DMS79 (cell line): ENCODE measurements at regions not wholly inside any gene's neighbourhood (a gene's known extent, or its start where the extent isn't known, plus 50 kb on each side); places are given as distances from the start of the nearest gene placed in this dataset.
"Not testable (repeated sequence)": the region's sequence is repeated elsewhere in the genome, so short reads cannot be mapped to it uniquely, and the experiment has no call there.

Experiments
- DNase-seq: peaks from one replicate; lab custom pipeline; 2025; lab: John Stamatoyannopoulos, UW

DNA sequence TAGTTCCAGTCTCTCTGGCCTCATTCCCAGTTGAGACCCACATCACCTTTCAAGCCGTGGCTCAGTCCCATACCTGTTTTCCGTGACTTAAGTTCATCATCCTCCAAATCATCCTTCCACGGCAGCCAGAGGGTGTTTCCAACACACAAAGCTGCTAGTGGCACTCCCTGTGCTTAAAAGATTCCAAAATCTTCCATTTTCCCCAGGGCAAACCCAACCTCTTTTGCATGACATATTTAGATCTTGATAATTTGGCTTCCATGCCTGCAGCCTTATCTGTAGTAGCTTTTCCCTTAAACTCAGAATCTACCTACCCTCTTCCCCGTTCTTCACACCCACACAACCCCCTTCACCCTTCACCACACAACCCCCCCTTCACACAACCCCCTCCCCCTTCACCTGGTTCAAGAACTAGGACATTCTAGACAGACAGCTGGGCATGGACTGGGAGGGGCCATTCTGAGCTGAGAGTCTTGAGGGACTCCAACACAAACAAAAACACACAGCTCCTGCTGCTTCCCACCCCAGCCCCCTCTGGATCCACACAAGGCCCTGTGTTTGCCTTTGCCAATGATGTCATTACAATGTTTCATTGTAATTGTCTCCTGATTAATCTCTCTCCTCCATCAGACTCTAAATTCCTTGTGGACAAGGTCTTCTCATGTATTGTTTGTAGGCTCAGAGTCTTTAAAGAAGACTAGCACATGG lies 268.2 kb downstream of the SH3GL2 start:
- no peak for DNase-seq

DNA sequence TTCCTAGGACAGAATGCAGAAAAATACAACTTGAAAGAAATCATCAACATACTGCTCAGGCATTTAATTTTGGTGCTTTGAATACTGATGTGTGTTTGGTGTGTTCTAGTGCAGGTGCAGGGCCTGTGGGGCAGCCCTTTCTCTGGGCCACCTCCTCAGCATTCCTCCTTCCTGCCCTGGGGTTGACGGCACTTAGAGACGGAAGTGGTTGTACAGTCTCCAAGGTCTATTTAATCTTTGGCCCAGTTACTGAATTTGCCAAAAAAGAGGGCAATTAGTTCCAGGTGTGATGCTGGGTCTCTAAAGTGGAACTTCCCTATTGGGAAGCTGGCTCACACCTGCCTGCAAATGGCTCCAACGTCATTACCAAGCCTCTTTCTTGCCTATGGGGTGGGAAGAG lies 269.0 kb downstream of the SH3GL2 start:
- peak; percentile 11 for DNase-seq

DNA sequence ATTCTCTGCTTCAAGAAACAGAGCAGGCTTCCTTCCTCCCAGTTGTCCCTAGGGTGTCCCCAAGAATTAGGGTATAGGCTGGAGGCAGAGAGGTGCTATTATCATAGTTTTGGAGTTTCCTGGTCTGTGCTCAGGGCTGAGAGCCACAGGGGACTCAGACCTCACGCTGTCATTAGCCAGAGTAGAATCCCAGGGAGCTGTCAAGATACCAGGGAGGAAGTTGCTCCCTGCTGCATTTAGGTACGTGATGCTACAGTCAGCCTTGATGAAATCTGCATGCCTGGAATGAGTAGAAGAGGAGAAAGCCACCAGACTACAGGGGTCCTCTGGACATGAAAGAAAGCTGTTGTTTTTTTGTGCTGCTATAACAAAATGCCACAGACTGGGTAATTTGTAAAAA lies 273.2 kb downstream of the SH3GL2 start:
- no peak for DNase-seq

DNA sequence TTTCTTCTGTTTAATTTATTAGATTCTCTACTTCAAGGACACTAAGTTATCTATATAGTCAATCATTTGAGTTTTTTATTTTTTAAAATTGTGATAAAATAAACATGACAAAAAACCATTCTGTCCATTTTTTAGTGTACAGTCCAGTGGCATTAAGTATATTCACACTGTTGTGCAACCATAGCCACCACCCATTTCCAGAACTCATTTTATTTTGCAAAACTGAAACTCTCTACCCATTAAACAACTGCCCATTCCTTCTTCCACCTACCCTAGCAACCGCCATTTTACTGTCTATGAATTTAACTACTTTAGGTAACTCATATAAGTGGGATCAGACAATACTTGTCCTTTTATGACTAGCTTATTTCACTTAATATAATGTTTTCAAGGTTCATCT lies 275.6 kb downstream of the SH3GL2 start:
- no peak for DNase-seq

DNA sequence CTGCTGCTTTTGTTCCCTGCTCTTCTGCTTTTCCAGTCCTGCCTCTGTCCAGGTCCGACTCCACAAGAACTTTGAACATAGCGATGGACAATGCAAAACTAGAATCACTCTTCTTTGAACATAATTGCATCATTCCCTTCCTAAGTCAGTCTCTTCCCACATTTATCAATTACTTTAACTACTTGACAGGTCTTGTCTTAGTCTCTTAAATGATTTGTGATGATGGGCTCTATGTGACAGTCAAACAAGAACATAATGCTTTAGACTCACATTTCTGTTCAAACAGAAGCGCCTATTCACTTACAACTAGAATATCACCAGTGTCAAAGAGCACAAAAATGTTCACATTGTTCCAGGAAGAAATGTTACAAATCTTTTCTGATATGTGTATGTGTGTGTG lies 278.1 kb downstream of the SH3GL2 start:
- no peak for DNase-seq

DNA sequence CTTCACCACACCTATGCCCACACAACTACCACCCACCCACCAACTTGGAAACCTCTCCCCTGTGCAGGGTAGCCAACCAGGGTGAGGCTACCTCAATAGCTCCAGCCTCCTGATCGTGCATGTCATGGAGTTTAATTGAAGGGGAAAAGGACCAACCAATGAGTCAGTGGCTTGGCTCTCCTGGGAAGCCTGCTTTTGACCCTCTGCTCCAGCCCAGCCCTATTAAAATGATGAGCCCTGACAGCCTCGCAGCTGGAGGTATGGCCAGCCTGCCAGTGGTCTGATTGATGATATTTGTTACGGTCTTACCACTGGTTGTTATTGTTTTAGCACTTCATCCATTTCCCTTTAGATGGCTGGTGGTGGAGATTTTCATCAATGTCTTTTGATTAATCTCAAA lies 280.4 kb downstream of the SH3GL2 start:
- no peak for DNase-seq

DNA sequence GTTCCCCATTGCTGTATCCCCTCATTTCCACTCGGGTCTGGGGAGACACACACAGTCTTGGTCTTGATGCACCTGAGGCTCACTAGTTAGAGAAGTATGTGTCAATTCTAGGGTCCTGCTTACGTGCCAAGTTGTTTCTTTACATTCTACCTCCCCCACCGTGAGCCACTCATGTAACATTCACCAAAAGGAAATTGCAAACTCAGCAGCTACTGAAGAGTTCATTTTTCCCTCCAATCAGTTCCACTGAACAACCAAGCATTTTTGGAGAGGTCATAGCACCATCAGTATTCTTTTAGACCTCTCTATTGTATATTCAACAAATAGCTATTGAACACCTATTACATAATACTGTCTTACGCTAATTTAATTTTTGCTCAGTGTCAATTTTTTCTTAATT lies 281.1 kb downstream of the SH3GL2 start:
- no peak for DNase-seq

DNA sequence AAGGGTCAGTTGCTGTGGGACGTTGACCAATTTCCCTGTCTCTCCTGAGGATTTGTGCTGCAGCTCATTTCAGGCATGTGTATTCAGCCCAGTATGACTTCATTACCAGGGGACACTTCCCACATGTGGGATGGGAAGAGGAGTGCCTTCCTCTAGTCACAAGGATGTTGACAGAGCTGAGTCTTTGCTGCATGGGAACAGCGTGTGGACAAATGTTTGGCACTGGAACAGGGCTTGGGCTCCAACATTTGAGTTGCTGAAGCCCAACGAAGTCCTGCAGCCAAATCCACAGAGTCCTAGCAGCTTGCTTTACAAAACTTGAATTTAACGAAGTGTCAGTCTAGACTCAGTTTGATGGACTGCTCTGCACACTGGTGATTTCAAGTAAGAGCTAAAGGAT lies 283.2 kb downstream of the SH3GL2 start:
- no peak for DNase-seq

DNA sequence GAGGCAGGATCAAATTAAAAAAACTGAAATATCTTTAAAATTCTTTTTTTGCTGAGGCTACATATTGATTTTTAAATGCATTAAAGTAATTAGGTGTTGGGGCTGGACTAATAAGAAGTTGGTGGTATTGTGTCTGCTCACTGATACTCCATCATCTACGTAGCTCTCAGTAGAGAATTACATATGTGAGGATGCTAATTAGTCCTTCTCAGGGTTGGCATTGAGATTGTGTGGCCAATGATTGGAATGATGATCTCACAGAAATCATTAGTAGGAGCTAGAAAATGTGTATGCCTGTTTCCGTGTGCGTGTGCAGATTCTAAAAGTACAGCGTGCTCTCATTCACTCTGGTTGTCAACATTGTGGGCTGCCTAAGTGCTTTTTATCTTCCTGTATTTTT lies 283.8 kb downstream of the SH3GL2 start:
- DNase-seq = no peak

DNA sequence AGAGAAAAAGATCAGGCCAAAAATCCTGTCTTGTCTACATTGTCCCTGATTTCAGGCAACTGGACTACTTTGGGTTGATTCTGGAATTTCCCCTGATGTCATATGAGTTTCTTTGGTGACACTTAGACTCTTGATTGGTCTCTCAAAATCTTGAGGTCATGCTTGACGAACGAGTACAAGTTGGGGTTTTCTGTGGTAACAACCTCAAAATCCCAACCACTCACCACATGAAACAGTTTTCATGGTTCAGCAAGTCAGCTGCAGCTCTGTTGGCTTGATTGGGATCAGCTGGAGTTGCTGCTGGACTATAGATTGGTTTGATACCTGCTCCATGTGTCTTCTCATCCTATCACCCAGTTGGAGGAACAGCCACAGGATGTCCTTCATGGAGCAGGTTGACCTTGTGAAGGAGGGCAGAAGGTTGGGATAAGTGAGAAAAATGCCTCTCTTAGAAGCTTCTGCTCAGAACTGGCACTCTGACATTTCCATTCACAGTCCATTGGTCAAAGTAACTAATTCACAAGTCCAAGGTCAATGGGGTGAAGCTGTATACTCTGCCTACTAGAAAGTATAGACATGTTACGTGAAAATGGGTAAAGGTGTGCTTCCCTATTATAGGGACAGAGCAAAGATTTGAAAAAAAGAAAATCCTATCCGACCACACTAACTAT lies 284.5 kb downstream of the SH3GL2 start:
- DNase-seq = no peak

DNA sequence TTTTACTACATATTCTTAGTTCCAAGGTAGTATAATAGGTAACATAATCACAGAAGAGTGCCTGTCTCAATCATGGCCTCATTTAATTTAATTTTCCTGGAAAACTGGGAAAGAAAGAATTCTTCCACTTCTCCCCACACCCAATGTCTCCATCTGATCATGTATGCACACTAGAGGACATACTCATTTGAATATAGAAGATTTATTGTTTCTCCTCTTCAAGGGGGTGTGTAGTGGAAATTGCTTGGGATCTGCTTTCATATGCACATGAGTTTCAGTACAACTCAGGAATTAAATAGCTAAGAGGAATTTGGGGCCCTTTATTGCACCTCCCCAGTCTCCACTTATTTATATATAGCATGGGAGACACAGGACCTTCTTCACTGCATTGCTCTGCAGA lies 285.1 kb downstream of the SH3GL2 start:
- DNase-seq = no peak

DNA sequence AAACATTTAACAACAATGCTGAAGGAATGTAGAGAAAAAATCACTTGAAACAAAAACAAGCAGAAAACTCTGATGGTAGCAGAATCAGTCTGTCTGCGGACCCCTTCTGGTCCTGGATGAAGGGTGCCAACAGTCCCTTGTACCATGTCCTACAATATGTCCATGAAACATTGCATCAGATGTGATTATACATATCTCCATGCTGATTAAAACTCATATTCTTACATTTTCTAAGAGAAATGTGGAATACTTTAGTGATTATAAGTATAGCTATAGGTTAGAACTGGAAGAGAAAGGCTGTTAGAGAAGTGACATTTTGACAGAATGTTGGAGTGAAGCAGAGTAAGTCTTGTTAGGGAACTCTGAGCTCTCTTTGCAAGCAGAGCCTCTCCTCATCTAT lies 286.1 kb downstream of the SH3GL2 start:
- DNase-seq = no peak

DNA sequence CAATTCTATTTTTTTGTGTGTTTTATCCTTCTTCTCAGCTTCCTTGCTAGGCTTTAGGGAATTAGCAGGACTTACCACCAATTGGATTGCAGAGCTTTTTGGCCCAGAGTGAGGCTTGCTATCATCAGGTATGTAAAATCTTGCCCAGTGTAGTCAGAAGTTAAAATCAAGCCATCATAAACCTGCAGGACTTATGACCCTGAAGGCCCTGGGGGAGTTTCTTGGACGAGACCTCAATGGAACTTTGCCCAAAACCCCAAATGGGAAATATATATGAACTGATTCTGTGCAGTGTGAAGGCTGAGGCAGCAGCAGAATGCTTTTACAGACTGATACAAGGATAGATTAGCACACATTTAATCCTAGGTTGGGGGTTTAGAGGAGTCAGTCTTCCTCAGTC lies 287.0 kb downstream of the SH3GL2 start:
- DNase-seq = no peak

DNA sequence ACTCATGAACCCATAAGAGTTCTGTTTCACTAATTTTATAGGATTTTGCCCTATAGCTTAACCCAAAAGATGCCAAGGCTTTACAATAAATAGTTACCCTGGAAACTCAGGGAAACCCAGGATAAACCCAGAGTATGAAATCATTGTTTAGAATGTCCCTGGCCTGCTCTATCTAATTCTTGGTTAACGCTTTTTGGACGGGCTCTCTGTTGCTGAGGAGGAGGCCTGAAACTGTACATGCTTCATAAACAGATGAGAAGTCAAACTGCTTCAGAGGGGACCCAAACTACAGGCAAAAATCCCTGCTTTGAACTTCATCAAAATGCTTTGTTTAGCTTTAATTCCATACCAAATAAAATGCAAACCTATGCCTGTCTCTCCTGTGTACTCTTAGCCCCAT lies 291.9 kb downstream of the SH3GL2 start:
- DNase-seq = no peak

DNA sequence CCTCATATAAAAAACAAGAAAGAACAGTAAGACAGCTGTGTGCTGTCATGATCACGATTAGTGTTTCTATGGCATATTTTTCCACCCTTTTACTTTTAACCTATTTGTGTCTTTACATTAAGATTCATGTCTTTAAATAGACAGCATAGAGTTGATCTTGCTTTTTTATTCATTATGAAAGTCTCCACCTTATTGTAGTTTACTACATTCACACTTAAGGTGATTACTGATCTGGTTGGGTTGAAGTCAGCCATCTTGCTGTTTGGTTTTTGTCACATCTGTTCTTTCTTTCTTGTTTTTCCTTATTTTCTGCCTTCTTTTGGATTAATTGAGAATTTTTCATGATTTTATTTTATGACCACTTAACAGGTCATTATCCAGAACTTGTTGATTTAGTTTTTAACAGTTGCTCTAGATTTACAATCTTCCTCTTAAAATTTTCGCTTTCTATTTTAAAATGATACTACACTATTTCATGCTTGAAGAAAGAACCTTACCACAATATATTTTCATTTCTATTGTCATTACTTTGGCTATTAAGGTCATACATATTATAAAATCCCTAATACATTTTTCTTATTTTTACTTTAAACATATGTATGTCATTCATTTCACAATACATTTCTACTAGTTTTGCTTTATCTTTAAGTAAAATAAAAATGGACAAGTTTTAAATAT lies 292.5 kb downstream of the SH3GL2 start:
- DNase-seq = no peak

DNA sequence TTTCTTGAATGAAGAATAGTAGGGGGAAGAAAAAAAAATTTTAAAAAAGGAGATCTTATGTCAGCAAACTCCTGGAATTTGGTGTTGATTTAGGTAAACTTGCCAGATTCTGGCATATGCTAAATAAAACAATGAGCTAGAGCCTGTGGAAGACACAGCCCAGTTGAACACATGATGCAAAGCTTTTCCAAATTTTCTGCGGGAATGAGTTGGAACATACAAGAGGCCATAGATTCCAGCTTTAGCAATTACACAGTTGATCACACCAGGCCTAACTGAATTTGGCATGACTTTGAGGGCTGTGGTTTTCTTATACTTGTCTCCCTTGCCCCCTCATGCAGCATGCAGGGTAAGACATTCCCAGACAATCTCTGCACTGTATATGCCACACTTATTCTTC lies 297.0 kb downstream of the SH3GL2 start:
- no peak for DNase-seq

DNA sequence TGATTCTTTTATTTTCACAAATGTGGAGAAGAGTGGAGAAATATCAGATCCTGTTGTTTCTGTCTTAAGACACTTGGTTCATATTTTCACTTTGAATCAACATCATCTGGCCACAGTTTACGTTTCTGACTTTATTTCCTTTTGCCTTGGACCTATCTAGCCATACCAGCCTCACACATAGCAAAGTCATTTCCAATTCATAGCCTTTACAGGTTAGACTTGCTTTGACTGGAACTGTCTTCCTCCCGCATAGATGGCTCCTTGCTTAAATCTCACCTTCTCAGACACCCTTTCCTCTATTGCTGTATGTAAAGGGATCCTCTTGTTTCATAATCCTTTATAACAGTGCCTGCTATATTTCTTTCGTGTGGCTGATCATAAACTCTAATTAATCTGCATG lies 297.8 kb downstream of the SH3GL2 start:
- DNase-seq = no peak

DNA sequence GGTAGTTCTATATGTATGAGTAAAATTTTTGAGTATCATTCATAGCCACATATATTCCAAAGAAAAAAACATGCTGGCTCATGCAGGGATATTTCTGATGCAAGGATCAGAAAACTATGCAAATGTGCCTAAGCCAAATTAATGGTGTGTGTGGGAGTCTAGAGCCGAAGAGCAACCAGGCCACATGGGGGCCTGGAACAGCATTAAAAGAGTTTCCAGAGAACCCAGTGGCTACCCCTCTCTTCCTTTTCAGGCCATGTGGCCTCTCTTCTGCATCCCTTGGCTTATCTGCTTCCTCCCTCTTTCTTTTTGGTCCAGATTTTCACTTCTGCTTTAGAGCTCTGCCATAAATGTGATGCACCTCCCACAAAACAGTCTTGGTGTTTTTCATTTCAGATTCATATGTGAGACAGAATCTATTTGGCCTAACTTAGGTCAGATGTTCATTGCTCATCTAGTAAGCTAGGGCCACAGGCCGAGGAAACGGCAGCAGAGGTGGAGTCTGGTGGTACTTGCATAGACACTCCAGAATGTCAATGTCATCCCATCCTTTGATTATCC lies 300.0 kb downstream of the SH3GL2 start:
- no peak for DNase-seq

DNA sequence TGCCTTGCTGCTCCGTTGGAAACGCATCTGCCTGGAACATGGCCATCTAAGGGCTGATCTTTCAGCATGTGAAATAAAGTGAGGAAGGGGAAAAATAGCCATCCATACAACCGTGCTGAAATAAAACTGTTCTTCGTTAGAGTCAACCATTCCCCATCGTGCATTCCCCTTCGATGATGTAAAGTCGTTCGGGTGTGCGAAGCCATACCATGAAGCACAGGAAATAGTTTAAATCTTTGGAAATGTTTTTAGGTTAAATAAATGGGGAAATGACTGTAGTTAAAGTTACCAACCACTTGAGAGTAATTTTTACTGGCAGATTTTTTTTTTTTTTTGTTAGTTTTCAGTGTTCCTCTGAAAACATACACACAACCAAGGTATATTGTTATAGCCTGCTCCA lies 302.5 kb downstream of the SH3GL2 start:
- no peak for DNase-seq

DNA sequence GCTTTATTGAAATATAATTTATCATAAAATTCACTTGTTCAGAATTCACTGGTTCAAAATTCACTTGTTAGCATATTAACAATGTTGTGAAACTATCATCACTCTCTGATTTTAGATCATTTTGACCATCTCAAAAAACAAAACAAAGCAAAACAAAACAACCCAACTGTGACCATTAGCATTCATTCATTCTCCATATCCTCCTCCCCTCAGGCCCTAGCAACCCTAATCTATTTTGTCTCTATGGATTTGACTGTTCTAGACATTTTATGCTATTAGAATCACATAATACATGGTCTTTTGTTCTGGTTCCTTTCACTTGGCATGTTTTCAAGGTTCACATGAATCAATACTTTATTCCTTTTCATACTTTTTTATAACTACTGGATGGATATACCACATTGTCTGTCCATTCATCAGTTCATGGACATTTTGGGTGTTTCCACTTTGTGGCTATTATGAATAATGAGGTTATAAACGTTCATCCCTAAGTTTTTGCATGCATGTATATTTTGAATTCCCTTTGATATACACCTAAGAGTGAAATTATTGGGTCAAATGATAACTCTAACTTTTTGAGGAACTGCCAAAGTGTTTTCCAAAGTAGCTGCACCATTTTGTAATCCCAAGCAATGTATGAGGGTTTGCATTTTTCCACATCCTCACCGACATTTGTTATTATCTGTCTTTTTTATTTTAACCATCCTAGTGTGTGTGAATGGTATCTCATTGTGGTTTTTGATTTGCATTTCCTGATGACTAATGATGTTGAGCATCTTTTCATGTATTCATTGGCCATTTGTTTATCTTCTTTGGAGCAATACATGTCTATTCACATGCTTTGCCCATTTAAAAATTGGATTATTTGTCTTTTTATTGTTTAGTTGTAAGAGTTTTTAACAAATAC lies 304.1 kb downstream of the SH3GL2 start:
- DNase-seq = no peak

DNA sequence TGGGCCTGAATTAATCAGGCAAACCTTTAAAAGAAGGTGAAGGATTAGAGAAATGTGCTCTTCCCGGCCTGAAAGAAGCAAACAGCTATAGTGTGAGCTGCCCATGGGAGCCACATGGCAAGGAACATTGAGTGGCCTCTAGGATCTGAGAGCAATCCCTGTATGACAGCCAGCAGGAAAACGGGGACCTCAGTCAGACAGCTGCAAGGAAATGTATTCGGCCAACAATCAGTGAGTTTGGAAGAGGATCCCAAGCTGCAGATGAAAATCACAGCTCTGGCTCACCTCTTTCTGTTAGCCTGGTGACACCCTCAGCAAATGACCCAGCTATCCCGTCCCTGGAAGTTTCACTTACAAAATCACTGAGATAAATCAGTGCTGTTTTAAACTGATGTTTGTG lies 309.2 kb downstream of the SH3GL2 start:
- no peak for DNase-seq

DNA sequence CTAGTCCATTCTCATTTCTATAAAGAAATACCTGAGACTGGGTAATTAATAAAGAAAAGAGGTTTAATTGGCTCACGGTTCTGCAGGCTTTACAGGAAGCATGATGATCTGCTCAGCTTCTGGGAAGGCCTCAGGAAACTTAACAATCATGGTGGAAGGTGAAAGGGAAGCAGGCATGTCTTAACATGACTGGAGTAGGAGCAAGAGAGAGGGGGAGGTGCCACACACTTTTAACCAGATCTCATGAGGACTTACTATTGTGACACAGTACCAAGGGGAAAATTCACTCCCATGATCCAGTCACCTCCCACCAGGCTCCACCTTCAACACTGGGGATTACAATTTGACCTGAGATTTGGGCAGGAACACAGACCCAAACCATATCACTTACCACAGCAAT lies 310.1 kb downstream of the SH3GL2 start:
- not testable (repeated sequence) for DNase-seq
